Common myeloid progenitor, CD34-positive (primary cell): ENCODE measurements at regions not wholly inside any gene's neighbourhood (a gene's known extent, or its start where the extent isn't known, plus 50 kb on each side); places are given as distances from the start of the nearest gene placed in this dataset.

ENCODE experiments used
- CTCF ChIA-PET: fragments of 350-600 bp; sonication (Branson Sonifier 250); formaldehyde crosslinking; loops from one replicate; lab custom pipeline; 2021; ENCODE audit warnings: antibody characterized with exemption; lab: Charles Lee
- POLR2A ChIA-PET: fragments of 350-600 bp; sonication (Branson Sonifier 250); formaldehyde crosslinking; loops from one replicate; lab custom pipeline; 2021; ENCODE audit warnings: antibody characterized with exemption; lab: Charles Lee
- DNase-seq, 3 donors: peaks; one replicate each; pipeline versions ENCODE4 v3.0.0 to v3.0.0-alpha.2; 2013
- H3K27ac ChIP-seq, 2 experiments: 1 replicate in 1 of 2; 2 replicates in 1 of 2; pipeline ENCODE4 v1.7.0; 2013; ENCODE audit warnings: inconsistent platforms in 2 of 2, low read length in 2 of 2, mild to moderate bottlenecking in 2 of 2, low read depth in 1 of 2, moderate library complexity in 1 of 2; ENCODE audit not compliant: severe bottlenecking in 2 of 2, insufficient read depth in 1 of 2, poor library complexity in 1 of 2
- H3K27me3 ChIP-seq, 5 experiments: replicated peaks in 2 of 5; 1 replicate in 3 of 5; 2 replicates in 2 of 5; pipeline versions ENCODE4 v1.6.1 to v1.7.0; 2013; ENCODE audit warnings: low read length in 4 of 5, mild to moderate bottlenecking in 2 of 5, moderate library complexity in 2 of 5, inconsistent platforms in 1 of 5; ENCODE audit not compliant: insufficient read depth in 5 of 5, control insufficient read depth in 4 of 5
- H3K36me3 ChIP-seq, 4 experiments: 1 replicate in 2 of 4; 2 replicates in 2 of 4; pipeline versions ENCODE4 v1.6.1 to v1.7.0; 2013; ENCODE audit warnings: low read length in 3 of 4, control low read depth in 1 of 4, mild to moderate bottlenecking in 1 of 4; ENCODE audit not compliant: control insufficient read depth in 4 of 4, insufficient read depth in 4 of 4
- H3K4me1 ChIP-seq, 4 experiments: 1 replicate in 3 of 4; 2 replicates in 1 of 4; pipeline versions ENCODE4 v1.6.1 to v1.7.1; 2013; ENCODE audit warnings: low read length in 3 of 4, mild to moderate bottlenecking in 3 of 4, control low read depth in 1 of 4, inconsistent platforms in 1 of 4, moderate library complexity in 1 of 4; ENCODE audit not compliant: control insufficient read depth in 4 of 4, insufficient read depth in 4 of 4; ENCODE audit errors: control extremely low read depth in 1 of 4
- H3K4me3 ChIP-seq, 7 experiments: 1 replicate in 4 of 7; 2 replicates in 3 of 7; pipeline versions ENCODE4 v1.5.1 to v1.7.0; 2013; ENCODE audit warnings: mild to moderate bottlenecking in 7 of 7, low read length in 6 of 7, moderate library complexity in 6 of 7, inconsistent platforms in 2 of 7, low read depth in 2 of 7, control low read depth in 1 of 7; ENCODE audit not compliant: insufficient read depth in 4 of 7, control insufficient read depth in 1 of 7; ENCODE audit errors: extremely low read depth in 1 of 7
- H3K9me3 ChIP-seq, 5 experiments: 1 replicate in 4 of 5; 2 replicates in 1 of 5; pipeline versions ENCODE4 v1.6.1 to v1.7.1; 2013; ENCODE audit warnings: low read length in 4 of 5, mild to moderate bottlenecking in 2 of 5, inconsistent platforms in 1 of 5, low read depth in 1 of 5, moderate library complexity in 1 of 5; ENCODE audit not compliant: control insufficient read depth in 4 of 5, insufficient read depth in 2 of 5; ENCODE audit errors: control extremely low read depth in 1 of 5
- WGBS: methylation state at CpG from one replicate; pipeline ENCODE4 v1.1.5; 2013; ENCODE audit not compliant: insufficient coverage; 5-methylcytosine and 5-hydroxymethylcytosine counted together

- Histone ChIP-seq H3K4me1 (no peaks in the 10 kb centered on the region), H3K36me3 (no peaks in the 10 kb centered on the region), H3K4me3 (no peak overlapping the region), H3K27me3 (no peaks in the 10 kb centered on the region), H3K27ac (no peak overlapping the region), H3K9me3 (no peaks in the 10 kb centered on the region)
- WGBS = 100% methylated on average over 1 of the region's 1 CpG
- no peak for DNase-seq
- CTCF ChIA-PET = no interaction called here
- POLR2A ChIA-PET = no interaction called here
Observed at GRCh38 chr5:166354332-166354731, 1937.1 kb upstream of the WWC1 start.

GRCh38 chr5:166356096-166356495 lies 1935.3 kb upstream of the WWC1 start:
- H3K36me3 ChIP-seq = no peaks in the 10 kb centered on the region
- 90% methylated on average over 2 of the region's 5 CpGs for WGBS
- POLR2A ChIA-PET = no interaction called here
- no peak for DNase-seq
- CTCF ChIA-PET = no interaction called here
- H3K4me3 ChIP-seq = no peak overlapping the region
- H3K27ac ChIP-seq = no peak overlapping the region
- H3K4me1 ChIP-seq = no peaks in the 10 kb centered on the region
- no peaks in the 10 kb centered on the region for H3K27me3 ChIP-seq
- H3K9me3 ChIP-seq = no peaks in the 10 kb centered on the region

GRCh38 chr5:166358127-166358830 lies 1933.2 kb upstream of the WWC1 start:
- DNase-seq = no peak
- H3K36me3 ChIP-seq = no peaks in the 10 kb centered on the region
- H3K27me3 ChIP-seq = no peaks in the 10 kb centered on the region
- H3K27ac ChIP-seq = no peak overlapping the region
- no peak overlapping the region for H3K4me3 ChIP-seq
- no CpG with 5 or more reads among the region's 4 CpGs for WGBS
- ChIA-PET POLR2A (no interaction called here), CTCF (no interaction called here)
- no peaks in the 10 kb centered on the region for H3K9me3 ChIP-seq
- no peaks in the 10 kb centered on the region for H3K4me1 ChIP-seq

- H3K4me3 ChIP-seq = no peak overlapping the region
- no peaks in the 10 kb centered on the region for H3K36me3 ChIP-seq
- no peak overlapping the region for H3K27ac ChIP-seq
- WGBS = 88% methylated on average over 3 of the region's 6 CpGs
- H3K27me3 ChIP-seq = no peaks in the 10 kb centered on the region
- ChIA-PET CTCF (no interaction called here), POLR2A (no interaction called here)
- DNase-seq = no peak
- no peaks in the 10 kb centered on the region for H3K4me1 ChIP-seq
- no peaks in the 10 kb centered on the region for H3K9me3 ChIP-seq
Observed at GRCh38 chr5:166363087-166363760, 1928.2 kb upstream of the WWC1 start.

- CTCF ChIA-PET = no interaction called here
- no peak for DNase-seq
- no peaks in the 10 kb centered on the region for H3K27me3 ChIP-seq
- no peaks in the 10 kb centered on the region for H3K9me3 ChIP-seq
- H3K4me3 ChIP-seq = no peak overlapping the region
- no peak overlapping the region for H3K27ac ChIP-seq
- WGBS = 100% methylated on average over 2 of the region's 4 CpGs
- H3K36me3 ChIP-seq = no peaks in the 10 kb centered on the region
- POLR2A ChIA-PET = no interaction called here
- H3K4me1 ChIP-seq = no peaks in the 10 kb centered on the region
Observed at GRCh38 chr5:166365164-166365563, 1926.3 kb upstream of the WWC1 start.

- H3K9me3 ChIP-seq = no peaks in the 10 kb centered on the region
- H3K27ac ChIP-seq = no peak overlapping the region
- no peak for DNase-seq
- no peaks in the 10 kb centered on the region for H3K36me3 ChIP-seq
- H3K27me3 ChIP-seq = no peaks in the 10 kb centered on the region
- no peak overlapping the region for H3K4me3 ChIP-seq
- no peaks in the 10 kb centered on the region for H3K4me1 ChIP-seq
- ChIA-PET CTCF (no interaction called here), POLR2A (no interaction called here)
- WGBS = 83% methylated on average over 1 of the region's 1 CpG
Observed at GRCh38 chr5:166367391-166367790, 1924.1 kb upstream of the WWC1 start.

GRCh38 chr5:166369346-166369745 lies 1922.1 kb upstream of the WWC1 start:
- POLR2A ChIA-PET = no interaction called here
- H3K36me3 ChIP-seq = no peaks in the 10 kb centered on the region
- CTCF ChIA-PET = no interaction called here

More at GRCh38 chr5:166369346-166369745, 1922.1 kb upstream of the WWC1 start:
- no peak overlapping the region for H3K27ac ChIP-seq
- no peaks in the 10 kb centered on the region for H3K9me3 ChIP-seq
- WGBS = 71% methylated on average over 1 of the region's 2 CpGs
- DNase-seq = no peak
- no peaks in the 10 kb centered on the region for H3K4me1 ChIP-seq
- no peaks in the 10 kb centered on the region for H3K27me3 ChIP-seq
- no peak overlapping the region for H3K4me3 ChIP-seq
